GM12873 (cell line): ENCODE measurements at regions not wholly inside any gene's neighbourhood (a gene's known extent, or its start where the extent isn't known, plus 50 kb on each side); places are given as distances from the start of the nearest gene placed in this dataset.

ENCODE experiments used
- CTCF ChIP-seq: IDR thresholded peaks from 2 replicates; pipeline ENCODE4 v1.5.1; 2012; ENCODE audit warnings: low read depth, mild to moderate bottlenecking, moderate library complexity, low read length, control low read depth; ENCODE audit not compliant: insufficient read depth; ENCODE audit errors: missing control alignments

- TF ChIP-seq CTCF: no peak
Measured at GRCh38 chr9:134214386-134214765, 50.0 kb upstream of the RNU6ATAC start.

- no peak for TF ChIP-seq CTCF
Measured at GRCh38 chr9:134214766-134215419, 50.5 kb upstream of the RNU6ATAC start.

GRCh38 chr9:134215420-134215698, 51.0 kb upstream of the RNU6ATAC start:
- no peak for TF ChIP-seq CTCF

GRCh38 chr9:134215699-134216448, 51.5 kb upstream of the RNU6ATAC start:
- no peak for TF ChIP-seq CTCF

GRCh38 chr9:134216449-134216951, 52.1 kb upstream of the RNU6ATAC start:
- no peak for TF ChIP-seq CTCF

- TF ChIP-seq CTCF: no peak
Measured at GRCh38 chr9:134216961-134217360, 52.6 kb upstream of the RNU6ATAC start.

GRCh38 chr9:134217431-134218210, 53.3 kb upstream of the RNU6ATAC start:
- TF ChIP-seq CTCF: peak; percentile 37
